HepG2 (cell line): ENCODE measurements at regions not wholly inside any gene's neighbourhood (a gene's known extent, or its start where the extent isn't known, plus 50 kb on each side); places are given as distances from the start of the nearest gene placed in this dataset.
A peak's percentile ranks its signal among the peaks of the same experiment; 100 is the strongest.
"Not testable (repeated sequence)": the region's sequence is repeated elsewhere in the genome, so short reads cannot be mapped to it uniquely, and the experiment has no call there.

ENCODE experiments used
- ATAC-seq: fragments of 200-7000 bp; cut with Tn5 transposase; 3 replicates; pipeline ENCODE4 v1.9.1; 2020; ENCODE audit warnings: mild to moderate bottlenecking, moderate library complexity
- BruUV-seq: library from RNA; stranded (reverse); fragments of 400-500 nt; replicated peaks from 2 replicates; lab custom pipeline; 2021; lab: Mats Ljungman, UMichigan
- CTCF ChIA-PET: fragments of 300-600 bp; formaldehyde crosslinking; extraction: SDS; loops from one replicate; lab custom pipeline; 2021; ENCODE audit warnings: low total read pairs, inconsistent platforms, low intra/inter-chr PET ratio; lab: Yijun Ruan, JAX
- POLR2A ChIA-PET: fragments of 350-600 bp; sonication (Branson Sonifier 250); formaldehyde crosslinking; loops from one replicate; lab custom pipeline; 2020; ENCODE audit warnings: antibody characterized with exemption, inconsistent platforms; lab: Yijun Ruan, JAX
- DNase-seq: peaks from one replicate; pipeline ENCODE4 v3.0.0-alpha.2; 2015; ENCODE audit warnings: low spot score
- FAIRE-seq: peaks from 3 replicates; lab custom pipeline; 2011; peaks lifted over from hg19 to GRCh38; lab: Jason Lieb, UNC
- H2AFZ ChIP-seq: one replicate; pipeline ENCODE4 v1.6.1; 2011; ENCODE audit warnings: low read length, inconsistent platforms
- H3K27ac ChIP-seq: fragments of 300-600 bp; 3 replicates; pipeline ENCODE4 v1.8.0; 2011; ENCODE audit warnings: mixed run types, mild to moderate bottlenecking, mixed read lengths, low read length, inconsistent platforms; ENCODE audit not compliant: insufficient read depth; ENCODE audit errors: extremely low read length
- H3K27me3 ChIP-seq, 2 experiments: fragments of 200-600 bp in 1 of 2; 2 replicates in 1 of 2; 3 replicates in 1 of 2; pipeline versions ENCODE4 v1.6.0 to v1.8.0; 2011; ENCODE audit warnings: low read length in 2 of 2, mild to moderate bottlenecking in 2 of 2, moderate library complexity in 2 of 2, inconsistent platforms in 1 of 2; ENCODE audit not compliant: insufficient read depth in 2 of 2, control insufficient read depth in 1 of 2
- H3K36me3 ChIP-seq, 2 experiments: fragments of 200-600 bp in 1 of 2; replicated peaks in 1 of 2; 2 replicates in 1 of 2; 3 replicates in 1 of 2; pipeline versions ENCODE4 v1.5.1 to v1.8.0; 2011; ENCODE audit warnings: low read length in 2 of 2, inconsistent platforms in 1 of 2; ENCODE audit not compliant: insufficient read depth in 2 of 2, control insufficient read depth in 1 of 2
- H3K4me1 ChIP-seq: 2 replicates; pipeline ENCODE4 v1.5.1; 2012; ENCODE audit warnings: low read length, inconsistent platforms; ENCODE audit not compliant: insufficient read depth
- H3K4me2 ChIP-seq: 2 replicates; pipeline ENCODE4 v1.6.0; 2011; ENCODE audit warnings: low read depth, low read length, inconsistent platforms
- H3K4me3 ChIP-seq, 3 experiments: fragments of 200-600 bp in 1 of 3; sonication (generic), shearing (Covaris generic) in 1 of 3; replicated peaks in 1 of 3; 2 replicates each; pipeline ENCODE4 v1.5.1; 2011 to 2016; ENCODE audit warnings: low read length in 3 of 3, inconsistent platforms in 2 of 3, low read depth in 2 of 3, mild to moderate bottlenecking in 2 of 3, control low read depth in 1 of 3, mixed read lengths in 1 of 3; ENCODE audit not compliant: insufficient read depth in 1 of 3
- H3K79me2 ChIP-seq: one replicate; pipeline ENCODE4 v1.6.1; 2011; ENCODE audit warnings: low read length, inconsistent platforms; ENCODE audit not compliant: insufficient read depth
- H3K9ac ChIP-seq: 2 replicates; pipeline ENCODE4 v1.6.0; 2011; ENCODE audit warnings: mild to moderate bottlenecking, low read depth, low read length, inconsistent platforms; ENCODE audit not compliant: insufficient read depth
- H3K9me3 ChIP-seq: 2 replicates; pipeline ENCODE4 v1.5.1; 2012; ENCODE audit warnings: mild to moderate bottlenecking, low read length
- H4K20me1 ChIP-seq: 2 replicates; pipeline ENCODE4 v1.6.0; 2011; ENCODE audit warnings: inconsistent platforms, mild to moderate bottlenecking, low read length, moderate library complexity; ENCODE audit not compliant: insufficient read depth
- whole genome bisulfite sequencing: methylation state at CpG from one replicate; pipeline ENCODE4 v1.1.6; 2017; ENCODE audit warnings: low lambda C conversion rate; 5-methylcytosine and 5-hydroxymethylcytosine counted together
- in situ Hi-C: cut with HindIII; loops from 2 replicates; pipeline ENCODE4 v1.10.0; 2017; ENCODE audit warnings: low pct_unique_long_range_greater_than_20kb; ENCODE audit not compliant: extremely low pct_ligation_motif_present
- intact Hi-C: fragments of 100-400 bp; cut with micrococcal nuclease; formaldehyde crosslinking; loops from one replicate; pipeline ENCODE4 v1.10.0; 2022; ENCODE audit not compliant: unreplicated experiment

DNA sequence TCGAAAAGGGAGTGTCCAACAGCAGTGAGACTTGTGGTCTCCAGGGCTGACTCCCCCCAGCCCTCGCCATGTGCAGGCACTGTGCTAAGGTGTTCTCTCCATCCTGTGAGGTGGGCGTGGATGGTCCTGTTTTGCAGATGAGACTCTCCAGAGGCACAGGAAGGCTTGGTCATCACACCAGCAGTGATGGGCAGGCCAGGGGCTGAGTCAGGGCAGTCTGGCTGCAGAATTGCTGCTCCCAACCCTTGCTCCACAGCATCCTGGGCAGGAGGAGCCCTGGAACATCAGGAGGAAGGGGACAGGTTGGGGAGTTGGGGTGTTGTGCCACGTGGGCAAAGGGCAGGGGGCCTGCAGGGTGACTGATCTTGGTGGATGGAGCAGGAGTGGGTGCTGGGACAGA lies 69.3 kb upstream of the TUBA3E start:
- H3K4me2 ChIP-seq, FAIRE-seq, H3K4me1 ChIP-seq, H4K20me1 ChIP-seq, in situ Hi-C loops, H3K79me2 ChIP-seq, H3K36me3 ChIP-seq, BruUV-seq, POLR2A ChIA-PET, H3K27ac ChIP-seq, DNase-seq, intact Hi-C loops, CTCF ChIA-PET, H2AFZ ChIP-seq, H3K4me3 ChIP-seq, ATAC-seq, H3K9me3 ChIP-seq, H3K9ac ChIP-seq: not testable (repeated sequence)
- peaks cover 6 to 40% of the 10 kb centered on the region in 2 experiments; a peak in 4 of 5 replicates for H3K27me3 ChIP-seq
- 3% methylated on average over 4 of the region's 4 CpGs for WGBS

DNA sequence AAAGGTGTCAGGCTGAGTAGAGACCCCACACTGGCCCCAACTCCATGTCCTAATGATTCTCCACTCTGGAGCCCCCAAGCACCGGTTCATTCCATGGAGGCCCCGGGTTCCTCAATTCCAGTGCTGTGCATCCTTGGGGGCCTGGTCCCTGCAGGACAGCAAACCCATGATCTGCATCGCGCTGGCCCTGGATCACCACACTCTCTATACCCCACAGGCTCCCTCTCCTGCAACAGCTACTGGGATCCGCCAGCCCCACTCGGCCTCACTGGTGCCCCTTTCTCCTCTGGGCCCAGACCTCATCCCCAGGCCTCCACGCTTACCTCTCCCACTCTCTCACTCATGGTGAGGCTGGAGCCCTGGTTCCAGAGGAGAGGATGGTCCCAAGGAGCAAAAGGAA lies 68.6 kb upstream of the TUBA3E start:
- H4K20me1 ChIP-seq, H3K27ac ChIP-seq, POLR2A ChIA-PET, FAIRE-seq, BruUV-seq, H2AFZ ChIP-seq, H3K36me3 ChIP-seq, H3K4me1 ChIP-seq, DNase-seq, intact Hi-C loops, H3K9me3 ChIP-seq, ATAC-seq, H3K4me3 ChIP-seq, H3K79me2 ChIP-seq, CTCF ChIA-PET, H3K9ac ChIP-seq, H3K4me2 ChIP-seq, in situ Hi-C loops: not testable (repeated sequence)
- 15% methylated on average over 7 of the region's 7 CpGs for whole genome bisulfite sequencing
- H3K27me3 ChIP-seq: peaks cover 6 to 48% of the 10 kb centered on the region in 2 experiments; a peak in 4 of 5 replicates

GRCh38 chr2:130265570-130266247 lies 67.5 kb upstream of the TUBA3E start:
- H3K4me1 ChIP-seq, H3K4me3 ChIP-seq, H4K20me1 ChIP-seq, H3K27ac ChIP-seq, H3K4me2 ChIP-seq, BruUV-seq, H3K9ac ChIP-seq, DNase-seq, FAIRE-seq, in situ Hi-C loops, H2AFZ ChIP-seq, H3K79me2 ChIP-seq, CTCF ChIA-PET, intact Hi-C loops, POLR2A ChIA-PET, H3K36me3 ChIP-seq, H3K9me3 ChIP-seq: not testable (repeated sequence)
- WGBS: 6% methylated on average over 2 of the region's 12 CpGs
- peaks cover 6 to 56% of the 10 kb centered on the region in 2 experiments; a peak in 4 of 5 replicates for H3K27me3 ChIP-seq
- peak; percentile 17; the same call in 2 of the 3 replicates for ATAC-seq

GRCh38 chr2:130264901-130265320 lies 66.7 kb upstream of the TUBA3E start:
- H3K4me1 ChIP-seq, H3K9me3 ChIP-seq, H3K79me2 ChIP-seq, in situ Hi-C loops, BruUV-seq, DNase-seq, FAIRE-seq, H3K4me2 ChIP-seq, H4K20me1 ChIP-seq, CTCF ChIA-PET, H3K9ac ChIP-seq, H2AFZ ChIP-seq, H3K36me3 ChIP-seq, intact Hi-C loops, H3K4me3 ChIP-seq, POLR2A ChIA-PET, H3K27ac ChIP-seq: not testable (repeated sequence)
- WGBS: 6% methylated on average over 3 of the region's 9 CpGs
- peaks cover 6 to 62% of the 10 kb centered on the region in 2 experiments; a peak in 4 of 5 replicates for H3K27me3 ChIP-seq
- ATAC-seq: peak; percentile 9; the same call in 1 of the 3 replicates
